ENCODE measurements at regions not wholly inside any gene's neighbourhood (a gene's known extent, or its start where the extent isn't known, plus 50 kb on each side); places are given as distances from the start of the nearest gene placed in this dataset.

DNA sequence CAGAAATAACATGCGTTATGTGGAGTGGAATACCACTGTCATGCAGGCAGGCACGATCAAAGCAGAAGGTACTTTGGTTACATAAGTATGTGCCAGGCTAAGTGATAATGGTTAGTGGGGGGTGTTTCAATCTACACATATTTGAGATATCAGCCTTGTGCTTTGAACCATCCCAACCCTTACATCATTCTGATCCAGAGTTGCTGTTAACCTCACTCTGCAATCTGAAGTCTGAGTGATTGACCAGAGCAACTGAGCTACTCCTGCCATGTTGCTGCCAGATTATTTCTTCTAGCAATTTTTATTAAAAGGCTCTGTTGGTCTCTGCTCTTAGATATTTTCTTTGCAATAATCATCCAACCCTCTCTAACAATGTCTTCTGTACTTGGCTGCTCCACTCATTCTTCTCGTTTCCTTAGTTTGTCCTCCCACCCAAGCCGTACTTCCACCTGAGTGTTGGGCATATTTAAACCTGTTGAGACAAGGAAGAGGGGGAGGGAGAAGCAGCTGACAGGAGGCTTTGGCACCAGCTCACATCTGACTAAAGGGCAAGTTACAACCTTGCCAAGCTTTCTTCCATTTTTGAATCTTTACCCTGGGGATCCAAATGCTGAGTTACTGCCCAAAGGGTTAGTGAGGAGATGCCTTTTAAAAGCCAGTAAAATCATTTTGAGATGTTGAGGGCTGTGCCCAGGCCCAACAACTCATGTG, 114.1 kb upstream of the SESN3 start:
- TF ChIP-seq, protein P1, sequence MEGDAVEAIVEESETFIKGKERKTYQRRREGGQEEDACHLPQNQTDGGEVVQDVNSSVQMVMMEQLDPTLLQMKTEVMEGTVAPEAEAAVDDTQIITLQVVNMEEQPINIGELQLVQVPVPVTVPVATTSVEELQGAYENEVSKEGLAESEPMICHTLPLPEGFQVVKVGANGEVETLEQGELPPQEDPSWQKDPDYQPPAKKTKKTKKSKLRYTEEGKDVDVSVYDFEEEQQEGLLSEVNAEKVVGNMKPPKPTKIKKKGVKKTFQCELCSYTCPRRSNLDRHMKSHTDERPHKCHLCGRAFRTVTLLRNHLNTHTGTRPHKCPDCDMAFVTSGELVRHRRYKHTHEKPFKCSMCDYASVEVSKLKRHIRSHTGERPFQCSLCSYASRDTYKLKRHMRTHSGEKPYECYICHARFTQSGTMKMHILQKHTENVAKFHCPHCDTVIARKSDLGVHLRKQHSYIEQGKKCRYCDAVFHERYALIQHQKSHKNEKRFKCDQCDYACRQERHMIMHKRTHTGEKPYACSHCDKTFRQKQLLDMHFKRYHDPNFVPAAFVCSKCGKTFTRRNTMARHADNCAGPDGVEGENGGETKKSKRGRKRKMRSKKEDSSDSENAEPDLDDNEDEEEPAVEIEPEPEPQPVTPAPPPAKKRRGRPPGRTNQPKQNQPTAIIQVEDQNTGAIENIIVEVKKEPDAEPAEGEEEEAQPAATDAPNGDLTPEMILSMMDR (IDR thresholded peaks at IDR 0.05; ENCODE audit: insufficient read depth in 1 of 2, low read depth in 1 of 2, low read length in 1 of 2, severe bottlenecking in 1 of 2, unreplicated experiment in 1 of 2) = no peak
- CTCF ChIA-PET = no interaction called here
- H3K4me1 ChIP-seq = no peaks in the 10 kb centered on the region

DNA sequence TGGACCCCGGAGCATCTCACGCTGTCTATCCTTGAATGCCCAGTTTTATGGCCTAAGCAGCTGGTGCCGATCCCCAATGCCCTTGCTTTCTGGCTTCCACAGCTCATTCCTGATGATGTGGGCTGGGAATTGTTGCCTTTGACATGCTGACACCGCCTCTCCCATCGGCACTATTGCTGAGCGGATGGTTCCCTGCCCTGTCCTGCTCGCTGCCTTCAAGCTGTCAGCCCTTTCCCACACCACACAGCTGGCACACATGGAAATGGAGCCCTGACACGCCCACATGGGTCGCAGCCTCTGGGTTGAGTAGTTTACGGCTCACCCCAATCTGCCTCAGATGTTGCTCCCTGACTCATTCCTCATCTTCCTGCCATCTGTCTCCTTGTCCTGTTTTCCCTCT, 110.2 kb upstream of the SESN3 start:
- no peak overlapping the region for H3K4me3 ChIP-seq (ENCODE audit: low read depth, low read length)
- intact Hi-C loops (cut with micrococcal nuclease; ENCODE audit: unreplicated experiment) = no loop called here
- Mint-ChIP-seq H3K4me3 (ENCODE audit: unreplicated experiment) (no peak overlapping the region), H3K27ac (ENCODE audit: unreplicated experiment) (peak overlapping the region; percentile 21), H3K9me3 (ENCODE audit: unreplicated experiment) (no peaks in the 10 kb centered on the region), H3K36me3 (ENCODE audit: insufficient read depth, unreplicated experiment) (no peaks in the 10 kb centered on the region), H3K27me3 (ENCODE audit: insufficient read depth, unreplicated experiment) (no peaks in the 10 kb centered on the region), H3K4me1 (ENCODE audit: low read depth, unreplicated experiment) (peaks cover 7% of the 10 kb centered on the region)
- ChIA-PET POLR2A (no interaction called here), CTCF (no interaction called here)
- H3K9me3 ChIP-seq = no peaks in the 10 kb centered on the region
- no TSS peak for BruUV-seq (replicated peaks)
- no peaks in the 10 kb centered on the region for H3K27me3 ChIP-seq (replicated peaks; ENCODE audit: control insufficient read depth, insufficient read depth, low read length)
- TF ChIP-seq, protein P1 (IDR thresholded peaks at IDR 0.05; ENCODE audit: insufficient read depth in 1 of 2, low read depth in 1 of 2, low read length in 1 of 2, severe bottlenecking in 1 of 2, unreplicated experiment in 1 of 2) = no peak
- peaks cover 14% of the 10 kb centered on the region for H3K4me1 ChIP-seq
- DNase-seq = no peak
- no peaks in the 10 kb centered on the region for H3K36me3 ChIP-seq (ENCODE audit: control insufficient read depth, insufficient read depth, low read length)

More for the DNA sequence above, 114.1 kb upstream of the SESN3 start:
- H3K4me3 Mint-ChIP-seq (ENCODE audit: unreplicated experiment) = no peak overlapping the region
- intact Hi-C loops (cut with micrococcal nuclease; ENCODE audit: unreplicated experiment) = no loop called here
- Histone ChIP-seq H3K27me3 (replicated peaks; ENCODE audit: control insufficient read depth, insufficient read depth, low read length) (no peaks in the 10 kb centered on the region), H3K4me3 (ENCODE audit: low read depth, low read length) (no peak overlapping the region), H3K9me3 (peaks cover 3% of the 10 kb centered on the region; the same call in 1 of the 2 replicates), H3K36me3 (ENCODE audit: control insufficient read depth, insufficient read depth, low read length) (no peaks in the 10 kb centered on the region)
- H3K4me1 Mint-ChIP-seq (ENCODE audit: low read depth, unreplicated experiment) = peaks cover 7% of the 10 kb centered on the region
- DNase-seq = no peak
- H3K27me3 Mint-ChIP-seq (ENCODE audit: insufficient read depth, unreplicated experiment) = no peaks in the 10 kb centered on the region
- H3K9me3 Mint-ChIP-seq (ENCODE audit: unreplicated experiment) = peaks cover 23% of the 10 kb centered on the region
- no peak overlapping the region for H3K27ac Mint-ChIP-seq (ENCODE audit: unreplicated experiment)
- POLR2A ChIA-PET = no interaction called here
- no peaks in the 10 kb centered on the region for H3K36me3 Mint-ChIP-seq (ENCODE audit: insufficient read depth, unreplicated experiment)
- BruUV-seq (replicated peaks) = no TSS peak

DNA sequence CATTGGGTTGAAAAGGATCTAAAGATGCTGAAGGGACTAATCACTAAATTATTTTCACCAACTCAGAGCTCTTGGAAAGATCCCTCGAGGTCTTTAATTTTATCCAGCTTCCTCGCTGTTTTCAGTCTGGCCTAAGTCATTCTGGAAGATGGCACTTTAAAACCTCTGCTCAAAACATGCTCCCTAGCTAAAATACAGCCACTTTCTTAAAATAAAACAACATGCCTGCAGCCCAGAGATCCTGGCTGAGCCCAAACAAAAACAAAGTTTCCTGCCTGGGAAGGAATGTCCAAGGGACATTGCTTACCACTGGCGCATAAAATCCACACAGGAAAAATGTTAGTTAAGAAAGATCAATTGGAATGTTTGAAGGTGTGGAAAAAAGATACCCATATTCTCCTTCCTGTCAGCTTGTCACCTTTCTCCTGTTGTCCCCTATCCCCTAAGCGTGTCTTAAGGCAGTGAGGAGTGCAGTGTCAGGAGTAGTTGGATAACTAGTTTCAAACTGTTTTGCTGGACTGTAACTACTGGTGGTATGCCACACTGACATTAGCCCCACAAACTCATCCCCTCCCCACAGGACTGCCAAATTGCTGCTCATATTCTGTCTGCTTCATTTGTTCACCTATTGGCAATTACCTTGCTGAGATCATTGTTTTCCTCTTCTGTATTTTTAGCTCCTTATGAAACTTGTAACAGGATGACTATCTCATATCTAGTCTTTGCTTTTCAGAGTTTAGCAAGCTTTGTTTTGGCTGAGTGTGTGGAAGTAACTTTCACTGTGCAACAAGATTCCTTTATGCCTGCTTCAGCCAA, 108.3 kb upstream of the SESN3 start:
- CTCF ChIA-PET = interaction anchor here (0.6 kb wide), 1 partner anchor 699 kb away, joined by 4 read pairs; no protein-coding TSS in a partner anchor
- intact Hi-C loops (cut with micrococcal nuclease; ENCODE audit: unreplicated experiment) = loop anchor here (2.0 kb wide), 1 partner anchor 56 kb away; no protein-coding TSS in a partner anchor

More for the DNA sequence above, 108.3 kb upstream of the SESN3 start:
- no peak for DNase-seq
- Histone ChIP-seq H3K9me3 (no peaks in the 10 kb centered on the region), H3K4me1 (peaks cover 14% of the 10 kb centered on the region), H3K36me3 (ENCODE audit: control insufficient read depth, insufficient read depth, low read length) (no peaks in the 10 kb centered on the region), H3K27me3 (replicated peaks; ENCODE audit: control insufficient read depth, insufficient read depth, low read length) (no peaks in the 10 kb centered on the region), H3K4me3 (ENCODE audit: low read depth, low read length) (no peak overlapping the region)
- Mint-ChIP-seq H3K4me3 (ENCODE audit: unreplicated experiment) (no peak overlapping the region), H3K36me3 (ENCODE audit: insufficient read depth, unreplicated experiment) (no peaks in the 10 kb centered on the region), H3K27me3 (ENCODE audit: insufficient read depth, unreplicated experiment) (no peaks in the 10 kb centered on the region), H3K4me1 (ENCODE audit: low read depth, unreplicated experiment) (peaks cover 7% of the 10 kb centered on the region), H3K27ac (ENCODE audit: unreplicated experiment) (no peak overlapping the region), H3K9me3 (ENCODE audit: unreplicated experiment) (peaks cover 7% of the 10 kb centered on the region)
- POLR2A ChIA-PET = no interaction called here
- BruUV-seq (replicated peaks) = no TSS peak
- TF ChIP-seq, protein P1 (IDR thresholded peaks at IDR 0.05; ENCODE audit: insufficient read depth in 1 of 2, low read depth in 1 of 2, low read length in 1 of 2, severe bottlenecking in 1 of 2, unreplicated experiment in 1 of 2) = no peak

Data from Caco-2 (cell line).